HUES64 (cell line): ENCODE measurements at regions not wholly inside any gene's neighbourhood (a gene's known extent, or its start where the extent isn't known, plus 50 kb on each side); places are given as distances from the start of the nearest gene placed in this dataset.

Experiments
- H3K27ac ChIP-seq: 2 replicates; pipeline ENCODE4 v1.7.0; 2013; ENCODE audit warnings: low read depth, low read length, inconsistent platforms
- H3K27me3 ChIP-seq: 2 replicates; pipeline ENCODE4 v1.6.1; 2013; ENCODE audit warnings: mild to moderate bottlenecking, low read length; ENCODE audit not compliant: insufficient read depth
- H3K36me3 ChIP-seq: 2 replicates; pipeline ENCODE4 v1.6.1; 2013; ENCODE audit warnings: mild to moderate bottlenecking, low read length; ENCODE audit not compliant: insufficient read depth
- H3K4me1 ChIP-seq: 2 replicates; pipeline ENCODE4 v1.6.1; 2013; ENCODE audit warnings: mild to moderate bottlenecking, low read length, moderate library complexity; ENCODE audit not compliant: insufficient read depth
- H3K4me3 ChIP-seq: 2 replicates; pipeline ENCODE4 v1.5.1; 2013; ENCODE audit warnings: mild to moderate bottlenecking, low read length, moderate library complexity
- H3K9ac ChIP-seq: 2 replicates; pipeline ENCODE4 v1.6.1; 2013; ENCODE audit warnings: mild to moderate bottlenecking, low read depth, low read length
- H3K9me3 ChIP-seq: 2 replicates; pipeline ENCODE4 v1.6.1; 2013; ENCODE audit warnings: low read depth, low read length; ENCODE audit not compliant: insufficient read depth
- WGBS: fragments of 150-250, 120-280 bp; methylation state at CpG from one replicate; pipeline ENCODE4 v1.1.7; 2013; ENCODE audit warnings: missing lambda C conversion rate; 5-methylcytosine and 5-hydroxymethylcytosine counted together

DNA sequence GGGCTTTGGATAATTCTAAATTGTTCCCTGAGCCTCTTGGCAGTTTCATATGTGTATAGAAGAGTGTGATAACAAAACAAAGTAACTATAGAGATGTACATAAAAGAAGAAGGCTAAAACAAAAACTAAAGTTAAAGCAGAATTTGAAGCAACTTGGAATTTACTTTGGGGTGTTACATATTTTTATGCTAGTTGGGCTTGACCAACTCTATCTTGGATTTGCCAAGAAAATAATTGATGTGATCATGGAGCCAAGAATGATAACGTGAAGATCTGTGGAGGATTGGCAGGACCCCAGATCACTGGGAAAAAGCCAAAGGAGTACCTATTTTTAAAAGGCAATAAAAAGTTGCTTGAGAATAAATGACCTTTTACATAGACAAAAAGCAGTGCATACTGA is 206.9 kb downstream of the LMO4 start:
- Histone ChIP-seq H3K9ac (no peak overlapping the region), H3K9me3 (peaks cover 3% of the 10 kb centered on the region; the same call in 1 of the 2 replicates), H3K27ac (no peak overlapping the region), H3K36me3 (no peaks in the 10 kb centered on the region), H3K27me3 (no peaks in the 10 kb centered on the region), H3K4me3 (no peak overlapping the region), H3K4me1 (no peaks in the 10 kb centered on the region)
- 84% methylated on average over 1 of the region's 1 CpG for WGBS

DNA sequence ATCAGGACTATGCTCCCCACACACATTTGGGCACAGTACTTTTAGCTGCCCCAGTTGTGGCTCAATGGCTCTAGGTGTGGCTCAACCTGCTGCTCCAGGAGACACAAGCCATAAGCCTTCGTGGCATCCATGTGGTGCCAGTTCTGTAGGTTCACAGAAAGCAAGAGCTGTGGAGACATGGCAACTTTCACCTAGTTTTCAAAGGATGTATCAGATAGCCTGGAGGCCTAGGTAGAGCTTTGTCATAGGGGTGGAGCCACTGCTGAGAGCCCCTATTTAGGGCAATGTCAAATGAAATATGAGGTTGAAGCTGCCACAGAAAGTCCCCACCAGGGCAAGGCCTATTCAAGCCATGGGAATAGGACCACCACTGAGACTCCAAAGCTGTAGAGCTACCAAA is 210.5 kb downstream of the LMO4 start:
- Histone ChIP-seq H3K27ac (no peak overlapping the region), H3K4me1 (no peaks in the 10 kb centered on the region), H3K36me3 (no peaks in the 10 kb centered on the region), H3K9me3 (peaks cover 12% of the 10 kb centered on the region; the same call in 1 of the 2 replicates), H3K9ac (no peak overlapping the region), H3K27me3 (no peaks in the 10 kb centered on the region), H3K4me3 (no peak overlapping the region)
- WGBS = 89% methylated on average over 1 of the region's 1 CpG

DNA sequence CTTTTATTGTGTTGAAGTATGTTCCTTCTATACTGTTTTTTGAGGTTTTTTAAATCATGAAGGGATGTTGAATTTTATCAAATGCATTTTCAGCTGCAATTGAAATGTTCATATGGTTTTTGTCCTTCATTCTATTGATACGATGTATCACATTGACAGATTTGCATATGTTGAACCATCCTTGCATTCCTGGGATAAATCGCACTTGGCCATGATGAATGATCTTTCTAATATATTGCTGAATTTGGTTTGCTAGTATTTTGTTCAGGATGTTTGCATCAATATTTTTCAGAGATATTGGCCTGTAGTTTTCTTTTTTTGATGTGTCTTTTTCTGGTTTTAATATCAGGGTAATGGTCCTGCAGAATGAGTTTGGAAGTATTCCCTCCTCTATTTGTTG is 214.0 kb downstream of the LMO4 start:
- no peaks in the 10 kb centered on the region for H3K4me1 ChIP-seq
- H3K36me3 ChIP-seq = no peaks in the 10 kb centered on the region
- no peak overlapping the region for H3K4me3 ChIP-seq
- H3K27ac ChIP-seq = no peak overlapping the region
- H3K9ac ChIP-seq = no peak overlapping the region
- no peaks in the 10 kb centered on the region for H3K27me3 ChIP-seq
- 98% methylated on average over 2 of the region's 2 CpGs for WGBS
- peaks cover 12% of the 10 kb centered on the region; the same call in 1 of the 2 replicates for H3K9me3 ChIP-seq

DNA sequence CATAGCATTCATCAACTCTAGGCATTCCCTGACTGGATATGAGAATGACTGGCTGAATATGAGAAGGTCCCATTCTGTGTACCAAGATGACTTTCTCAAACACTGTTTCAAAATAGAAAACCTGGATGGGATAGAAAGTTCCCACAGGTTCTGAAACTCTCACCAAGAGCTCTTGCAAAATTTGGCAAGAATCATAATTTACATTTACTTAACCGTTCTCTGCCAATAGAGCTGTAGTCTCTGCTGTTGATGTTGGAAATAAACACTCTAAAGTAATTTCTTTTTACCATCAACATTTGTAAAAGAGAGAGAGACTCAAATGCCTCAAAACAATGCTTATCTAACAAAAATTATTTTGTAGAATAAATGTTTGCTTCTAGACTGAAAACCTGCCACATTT is 221.1 kb downstream of the LMO4 start:
- H3K4me1 ChIP-seq = no peaks in the 10 kb centered on the region
- WGBS = no CpG with 5 or more reads among the region's 1 CpG
- no peaks in the 10 kb centered on the region for H3K36me3 ChIP-seq
- H3K9ac ChIP-seq = no peak overlapping the region
- no peaks in the 10 kb centered on the region for H3K27me3 ChIP-seq
- H3K9me3 ChIP-seq = no peaks in the 10 kb centered on the region
- no peak overlapping the region for H3K4me3 ChIP-seq
- H3K27ac ChIP-seq = no peak overlapping the region

DNA sequence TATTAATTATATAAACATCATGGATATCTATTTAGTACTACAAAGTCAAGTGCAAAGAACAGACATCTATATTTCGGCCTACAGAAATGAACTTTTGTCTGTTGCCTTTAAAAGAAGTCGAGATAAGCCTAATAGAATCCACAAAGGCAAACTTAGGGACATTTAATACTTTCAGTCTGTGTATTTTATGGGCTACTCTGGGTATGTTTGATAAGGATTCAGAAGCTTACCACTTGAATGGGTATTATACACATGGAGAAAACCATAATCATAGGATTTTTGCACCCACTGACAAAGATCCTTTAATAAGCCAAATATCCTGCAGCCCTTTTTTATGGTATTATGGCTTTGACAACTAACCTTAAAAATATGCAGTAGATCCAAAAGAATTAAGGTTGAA is 224.8 kb downstream of the LMO4 start:
- Histone ChIP-seq H3K4me3 (no peak overlapping the region), H3K36me3 (no peaks in the 10 kb centered on the region), H3K27me3 (no peaks in the 10 kb centered on the region), H3K9ac (no peak overlapping the region), H3K27ac (no peak overlapping the region), H3K4me1 (no peaks in the 10 kb centered on the region), H3K9me3 (no peaks in the 10 kb centered on the region)
- 93% methylated on average over 2 of the region's 2 CpGs for WGBS

DNA sequence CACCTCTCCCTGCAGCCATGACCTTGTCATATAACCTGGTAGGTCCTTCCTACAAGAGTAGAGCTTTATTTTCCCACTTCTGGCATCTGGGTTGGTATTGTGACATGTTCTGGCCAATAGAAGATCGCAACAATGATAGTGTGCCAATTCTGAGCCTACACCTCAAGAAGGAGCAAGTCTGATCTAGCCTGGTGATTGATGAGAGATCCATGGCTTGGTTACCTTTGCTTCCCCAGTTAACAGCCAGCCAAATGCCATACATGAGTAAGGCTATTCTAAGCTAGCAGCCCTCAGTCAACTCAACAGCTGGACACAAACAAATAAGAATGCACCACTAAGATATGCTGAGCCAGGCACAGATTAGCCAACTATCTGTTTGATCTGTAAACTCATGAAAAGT is 226.7 kb downstream of the LMO4 start:
- WGBS = 92% methylated on average over 1 of the region's 1 CpG
- no peaks in the 10 kb centered on the region for H3K4me1 ChIP-seq
- H3K27ac ChIP-seq = no peak overlapping the region
- H3K27me3 ChIP-seq = no peaks in the 10 kb centered on the region
- H3K36me3 ChIP-seq = no peaks in the 10 kb centered on the region
- H3K9ac ChIP-seq = no peak overlapping the region
- no peaks in the 10 kb centered on the region for H3K9me3 ChIP-seq
- no peak overlapping the region for H3K4me3 ChIP-seq

DNA sequence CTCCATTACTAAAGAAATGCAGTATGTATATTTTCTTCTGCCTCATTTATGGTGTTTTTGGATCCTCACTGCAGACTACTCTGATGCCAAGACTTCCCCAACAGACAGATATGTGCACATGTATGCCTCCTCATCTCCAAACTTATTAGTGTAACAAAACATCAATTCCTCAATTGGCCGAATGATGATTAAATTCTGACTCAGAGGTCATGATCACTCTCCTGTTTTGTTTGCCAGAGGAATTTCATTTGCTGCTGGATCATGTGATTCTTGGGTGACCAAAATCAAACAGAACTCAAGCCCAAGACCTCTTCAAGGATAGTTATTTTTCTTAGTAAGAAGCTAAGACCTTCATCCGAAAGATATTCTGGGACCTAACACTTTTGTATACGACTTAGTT is 227.6 kb downstream of the LMO4 start:
- no peaks in the 10 kb centered on the region for H3K9me3 ChIP-seq
- H3K27ac ChIP-seq = no peak overlapping the region
- no peak overlapping the region for H3K9ac ChIP-seq
- 96% methylated on average over 3 of the region's 3 CpGs for WGBS
- H3K36me3 ChIP-seq = no peaks in the 10 kb centered on the region
- H3K4me1 ChIP-seq = no peaks in the 10 kb centered on the region
- H3K4me3 ChIP-seq = no peak overlapping the region
- no peaks in the 10 kb centered on the region for H3K27me3 ChIP-seq

DNA sequence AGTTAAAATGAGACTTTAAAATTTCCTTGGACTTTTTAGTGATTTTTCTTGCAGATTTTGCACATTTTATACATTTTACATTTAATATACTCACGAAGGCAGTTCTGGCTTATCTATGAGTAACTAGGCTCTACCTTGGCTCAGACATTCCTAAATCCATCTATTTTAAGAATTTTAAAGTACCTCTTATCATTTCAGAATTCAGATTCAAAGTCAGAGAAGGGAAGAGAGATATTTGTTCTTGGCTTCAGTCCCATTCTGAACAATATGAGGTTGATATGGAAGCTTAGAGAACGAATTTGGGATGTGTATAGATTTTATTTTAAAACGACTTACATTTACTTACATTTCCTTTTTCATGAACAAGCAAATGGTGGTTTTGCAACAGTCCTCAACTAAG is 230.2 kb downstream of the LMO4 start:
- Histone ChIP-seq H3K27ac (no peak overlapping the region), H3K27me3 (no peaks in the 10 kb centered on the region), H3K36me3 (no peaks in the 10 kb centered on the region), H3K4me3 (no peak overlapping the region), H3K9me3 (no peaks in the 10 kb centered on the region), H3K9ac (no peak overlapping the region), H3K4me1 (no peaks in the 10 kb centered on the region)
- WGBS = 79% methylated on average over 1 of the region's 3 CpGs

DNA sequence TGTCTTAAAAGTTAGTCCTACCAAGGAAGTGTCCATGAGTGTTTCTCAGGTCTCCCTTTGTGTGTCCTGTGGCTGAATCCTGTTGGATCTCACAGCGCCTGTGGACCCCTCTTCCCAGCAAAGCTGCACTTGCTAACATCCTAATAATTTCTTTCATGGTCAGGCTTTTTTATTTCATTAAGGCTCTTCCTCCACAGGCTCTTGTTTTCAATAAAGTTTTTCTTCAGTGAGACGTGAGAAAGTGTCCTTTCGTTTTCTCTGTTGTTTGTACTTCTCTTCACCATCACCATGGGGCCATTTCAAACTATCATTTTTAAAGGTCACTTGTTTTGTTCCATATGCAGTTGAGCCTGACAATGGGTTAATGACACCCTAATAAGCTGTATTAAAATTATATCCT is 231.5 kb downstream of the LMO4 start:
- Histone ChIP-seq H3K27ac (no peak overlapping the region), H3K36me3 (no peaks in the 10 kb centered on the region), H3K4me1 (no peaks in the 10 kb centered on the region), H3K4me3 (no peak overlapping the region), H3K27me3 (no peaks in the 10 kb centered on the region), H3K9me3 (no peaks in the 10 kb centered on the region), H3K9ac (no peak overlapping the region)
- WGBS = over 99% methylated on average over 3 of the region's 3 CpGs

DNA sequence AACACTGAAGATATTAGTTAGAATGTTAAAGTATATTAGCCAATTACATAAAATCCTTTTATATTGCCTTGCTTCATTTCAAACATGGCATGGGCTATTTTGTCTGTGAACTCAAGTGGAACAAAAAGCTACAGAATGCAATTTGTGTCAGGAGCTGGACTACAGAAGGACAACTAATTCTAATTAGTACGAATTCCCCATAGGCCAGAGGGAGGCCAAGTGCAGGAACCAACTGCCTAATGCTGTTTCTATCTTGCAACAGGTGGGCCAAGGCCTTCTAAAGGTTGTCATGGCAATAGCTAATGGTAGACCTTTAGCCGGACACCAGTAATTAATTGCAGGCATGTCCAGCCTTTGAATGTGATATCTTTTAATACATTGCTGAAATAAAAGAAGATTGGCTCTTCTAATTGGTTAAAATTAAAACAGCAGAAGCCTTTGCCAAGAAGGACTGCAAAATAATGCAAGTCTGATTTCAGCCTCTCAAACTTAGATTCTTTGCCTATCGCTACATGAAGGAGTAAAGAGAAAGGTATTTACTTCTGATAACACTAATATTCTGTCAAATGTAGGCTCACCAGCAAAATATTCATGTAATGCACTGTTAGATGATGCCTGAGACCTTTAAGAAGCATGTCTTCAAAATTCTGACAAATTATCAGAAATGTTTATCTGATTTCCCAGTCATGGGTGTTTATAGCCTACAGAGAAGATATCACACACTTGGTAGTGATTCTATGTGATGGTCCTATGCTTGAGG is 232.1 kb downstream of the LMO4 start:
- Histone ChIP-seq H3K4me1 (no peaks in the 10 kb centered on the region), H3K4me3 (no peak overlapping the region), H3K36me3 (no peaks in the 10 kb centered on the region), H3K9ac (no peak overlapping the region), H3K27me3 (no peaks in the 10 kb centered on the region), H3K27ac (no peak overlapping the region), H3K9me3 (no peaks in the 10 kb centered on the region)
- WGBS = 100% methylated on average over 3 of the region's 3 CpGs

DNA sequence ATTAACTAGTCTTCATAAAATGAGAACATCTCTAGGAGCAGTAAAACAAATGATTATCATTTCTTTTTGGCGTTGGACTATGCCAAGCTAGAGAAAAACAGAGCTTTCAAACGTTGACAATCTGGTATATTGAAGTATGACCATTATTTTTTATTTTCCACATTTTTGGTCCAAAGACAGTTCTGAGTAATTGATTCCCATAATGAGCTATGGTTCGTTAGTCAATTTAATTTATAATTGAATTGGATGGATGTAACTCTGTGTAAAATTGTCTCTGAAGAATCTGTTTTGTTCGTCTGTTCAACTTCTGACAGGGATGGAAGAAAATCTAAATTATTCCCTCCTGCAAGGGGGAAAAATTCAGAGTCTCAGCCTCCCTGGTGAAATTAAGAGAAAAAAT is 234.5 kb downstream of the LMO4 start:
- Histone ChIP-seq H3K36me3 (no peaks in the 10 kb centered on the region), H3K27ac (no peak overlapping the region), H3K9ac (no peak overlapping the region), H3K4me3 (no peak overlapping the region), H3K4me1 (no peaks in the 10 kb centered on the region), H3K9me3 (no peaks in the 10 kb centered on the region), H3K27me3 (no peaks in the 10 kb centered on the region)
- WGBS = 89% methylated on average over 3 of the region's 4 CpGs

DNA sequence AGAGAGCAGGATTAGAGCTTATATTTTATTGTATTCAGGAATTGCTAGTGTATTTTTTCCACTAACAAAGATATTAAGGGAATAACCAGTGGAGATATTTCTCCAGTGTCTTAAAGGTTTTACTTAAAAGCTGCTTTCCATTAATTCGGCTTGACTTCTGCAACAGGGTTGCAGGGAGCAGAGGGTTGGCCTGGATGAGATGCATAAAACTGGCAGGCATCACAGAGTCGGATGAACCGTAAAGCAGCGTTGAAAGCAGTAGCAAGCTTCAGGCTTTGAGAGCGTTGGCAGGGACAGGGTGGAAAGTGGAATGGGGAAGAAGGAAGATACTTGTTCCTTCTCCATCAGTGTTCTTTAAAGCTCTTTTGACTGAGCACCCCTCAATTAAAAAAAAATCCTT is 237.2 kb downstream of the LMO4 start:
- H3K9me3 ChIP-seq = no peaks in the 10 kb centered on the region
- no peak overlapping the region for H3K27ac ChIP-seq
- H3K27me3 ChIP-seq = no peaks in the 10 kb centered on the region
- no peak overlapping the region for H3K4me3 ChIP-seq
- H3K4me1 ChIP-seq = no peaks in the 10 kb centered on the region
- 94% methylated on average over 5 of the region's 5 CpGs for WGBS
- H3K36me3 ChIP-seq = no peaks in the 10 kb centered on the region
- no peak overlapping the region for H3K9ac ChIP-seq
